ENCODE measurements at regions not wholly inside any gene's neighbourhood (a gene's known extent, or its start where the extent isn't known, plus 50 kb on each side); places are given as distances from the start of the nearest gene placed in this dataset.

DNA sequence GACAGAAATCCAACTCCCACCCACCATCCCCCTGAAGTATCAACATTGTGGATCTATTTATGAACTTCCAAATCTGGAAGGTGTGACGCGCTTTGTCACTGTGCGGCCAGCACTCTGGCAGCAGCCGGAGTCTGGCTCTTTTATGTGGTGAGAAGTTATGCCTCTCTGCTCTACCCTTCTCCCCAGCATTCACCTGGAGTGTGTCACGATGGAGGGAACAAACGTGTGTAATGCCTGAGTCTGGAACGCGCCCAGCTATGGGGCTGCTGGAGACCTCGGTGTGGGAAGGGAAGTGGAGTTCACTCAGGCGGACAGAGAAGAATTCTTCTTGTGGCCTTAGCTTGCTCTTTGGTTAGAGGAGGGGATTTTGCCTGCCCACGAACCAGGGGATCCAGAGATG lies 222.1 kb upstream of the RPL34 start:
- H3K4me3 Mint-ChIP-seq, result no peak overlapping the region
- Histone ChIP-seq H3K4me3 (replicated peaks in 1 of 3; ENCODE audit: low read depth in 2 of 3, low read length in 3 of 3) (no peak overlapping the region), H3K27me3 (ENCODE audit: control insufficient read depth in 2 of 2, insufficient read depth in 2 of 2, low read length in 2 of 2) (no peaks in the 10 kb centered on the region), H3K4me2 (replicated peaks; ENCODE audit: extremely low read depth, low read length, poor library complexity, severe bottlenecking) (no peak overlapping the region), H3K27ac (ENCODE audit: low read depth in 1 of 2, low read length in 2 of 2) (no peak overlapping the region), H3K9ac (ENCODE audit: insufficient read depth, low read length, poor library complexity, severe bottlenecking) (no peak overlapping the region), H3K9me3 (replicated peaks in 1 of 2; ENCODE audit: control insufficient read depth in 1 of 2, insufficient read depth in 1 of 2, low read length in 2 of 2) (no peaks in the 10 kb centered on the region), H2AFZ (ENCODE audit: insufficient read depth, low read depth, low read length, poor library complexity, severe bottlenecking) (no peak overlapping the region), H3K79me2 (ENCODE audit: insufficient read depth, low read length) (no peaks in the 10 kb centered on the region), H3K36me3 (replicated peaks in 1 of 2; ENCODE audit: control insufficient read depth in 1 of 2, insufficient read depth in 2 of 2, low read length in 2 of 2) (no peaks in the 10 kb centered on the region), H3K4me1 (ENCODE audit: control insufficient read depth in 1 of 2, insufficient read depth in 2 of 2, low read length in 2 of 2) (no peaks in the 10 kb centered on the region), H4K20me1 (ENCODE audit: insufficient read depth, low read length) (no peaks in the 10 kb centered on the region)
- no peak for DNase-seq
- peaks cover 0 to 1% (median 0%) of the 10 kb centered on the region in 7 donors for H3K9me3 Mint-ChIP-seq
- peaks cover 0 to 3% (median 1%) of the 10 kb centered on the region in 3 donors for H3K27me3 Mint-ChIP-seq (ENCODE audit: low read depth in 3 of 3)
- no peaks in the 10 kb centered on the region for H3K36me3 Mint-ChIP-seq
- H3K4me1 Mint-ChIP-seq, result no peaks in the 10 kb centered on the region
- TF ChIP-seq, protein P1, sequence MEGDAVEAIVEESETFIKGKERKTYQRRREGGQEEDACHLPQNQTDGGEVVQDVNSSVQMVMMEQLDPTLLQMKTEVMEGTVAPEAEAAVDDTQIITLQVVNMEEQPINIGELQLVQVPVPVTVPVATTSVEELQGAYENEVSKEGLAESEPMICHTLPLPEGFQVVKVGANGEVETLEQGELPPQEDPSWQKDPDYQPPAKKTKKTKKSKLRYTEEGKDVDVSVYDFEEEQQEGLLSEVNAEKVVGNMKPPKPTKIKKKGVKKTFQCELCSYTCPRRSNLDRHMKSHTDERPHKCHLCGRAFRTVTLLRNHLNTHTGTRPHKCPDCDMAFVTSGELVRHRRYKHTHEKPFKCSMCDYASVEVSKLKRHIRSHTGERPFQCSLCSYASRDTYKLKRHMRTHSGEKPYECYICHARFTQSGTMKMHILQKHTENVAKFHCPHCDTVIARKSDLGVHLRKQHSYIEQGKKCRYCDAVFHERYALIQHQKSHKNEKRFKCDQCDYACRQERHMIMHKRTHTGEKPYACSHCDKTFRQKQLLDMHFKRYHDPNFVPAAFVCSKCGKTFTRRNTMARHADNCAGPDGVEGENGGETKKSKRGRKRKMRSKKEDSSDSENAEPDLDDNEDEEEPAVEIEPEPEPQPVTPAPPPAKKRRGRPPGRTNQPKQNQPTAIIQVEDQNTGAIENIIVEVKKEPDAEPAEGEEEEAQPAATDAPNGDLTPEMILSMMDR (IDR thresholded peaks at IDR 0.05), result no peak
- H3K27ac Mint-ChIP-seq, result no peak overlapping the region
- intact Hi-C loops (cut with micrococcal nuclease), result no loop called here
- WGBS (ENCODE audit: insufficient coverage), result 88% methylated on average over 7 of the region's 11 CpGs

DNA sequence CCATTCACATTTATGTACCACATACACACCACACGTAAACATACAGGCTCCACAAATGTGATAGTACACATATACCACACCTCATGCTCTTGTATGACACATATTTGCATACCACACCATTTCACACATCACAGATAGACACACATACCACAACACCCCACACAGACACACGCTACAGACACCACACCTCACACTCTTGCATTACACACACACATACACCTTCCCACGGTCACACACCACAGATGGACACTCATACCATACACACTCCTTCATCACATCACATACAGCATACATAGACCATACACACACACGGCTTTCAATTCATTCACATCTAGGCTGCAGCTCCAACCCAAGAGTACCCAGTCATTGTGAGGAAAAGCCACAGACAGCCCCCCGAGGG lies 222.5 kb upstream of the RPL34 start:
- no peak overlapping the region for H3K27ac Mint-ChIP-seq
- Histone ChIP-seq H3K4me3 (replicated peaks in 1 of 3; ENCODE audit: low read depth in 2 of 3, low read length in 3 of 3) (no peak overlapping the region), H3K79me2 (ENCODE audit: insufficient read depth, low read length) (no peaks in the 10 kb centered on the region), H3K9ac (ENCODE audit: insufficient read depth, low read length, poor library complexity, severe bottlenecking) (no peak overlapping the region), H4K20me1 (ENCODE audit: insufficient read depth, low read length) (no peaks in the 10 kb centered on the region), H2AFZ (ENCODE audit: insufficient read depth, low read depth, low read length, poor library complexity, severe bottlenecking) (no peak overlapping the region), H3K9me3 (replicated peaks in 1 of 2; ENCODE audit: control insufficient read depth in 1 of 2, insufficient read depth in 1 of 2, low read length in 2 of 2) (no peaks in the 10 kb centered on the region), H3K4me2 (replicated peaks; ENCODE audit: extremely low read depth, low read length, poor library complexity, severe bottlenecking) (no peak overlapping the region), H3K4me1 (ENCODE audit: control insufficient read depth in 1 of 2, insufficient read depth in 2 of 2, low read length in 2 of 2) (no peaks in the 10 kb centered on the region), H3K27me3 (ENCODE audit: control insufficient read depth in 2 of 2, insufficient read depth in 2 of 2, low read length in 2 of 2) (no peaks in the 10 kb centered on the region), H3K27ac (ENCODE audit: low read depth in 1 of 2, low read length in 2 of 2) (no peak overlapping the region), H3K36me3 (replicated peaks in 1 of 2; ENCODE audit: control insufficient read depth in 1 of 2, insufficient read depth in 2 of 2, low read length in 2 of 2) (no peaks in the 10 kb centered on the region)
- no peaks in the 10 kb centered on the region for H3K4me1 Mint-ChIP-seq
- no peak overlapping the region for H3K4me3 Mint-ChIP-seq
- H3K36me3 Mint-ChIP-seq, result no peaks in the 10 kb centered on the region
- 90% methylated on average over 3 of the region's 5 CpGs for WGBS (ENCODE audit: insufficient coverage)
- peaks cover 0 to 3% (median 1%) of the 10 kb centered on the region in 3 donors for H3K27me3 Mint-ChIP-seq (ENCODE audit: low read depth in 3 of 3)
- DNase-seq, result no peak
- intact Hi-C loops (cut with micrococcal nuclease), result no loop called here
- TF ChIP-seq, protein P1 (IDR thresholded peaks at IDR 0.05), result no peak
- peaks cover 0 to 1% (median 0%) of the 10 kb centered on the region in 7 donors for H3K9me3 Mint-ChIP-seq
